ENCODE measurements at regions not wholly inside any gene's neighbourhood (a gene's known extent, or its start where the extent isn't known, plus 50 kb on each side); places are given as distances from the start of the nearest gene placed in this dataset.

DNA sequence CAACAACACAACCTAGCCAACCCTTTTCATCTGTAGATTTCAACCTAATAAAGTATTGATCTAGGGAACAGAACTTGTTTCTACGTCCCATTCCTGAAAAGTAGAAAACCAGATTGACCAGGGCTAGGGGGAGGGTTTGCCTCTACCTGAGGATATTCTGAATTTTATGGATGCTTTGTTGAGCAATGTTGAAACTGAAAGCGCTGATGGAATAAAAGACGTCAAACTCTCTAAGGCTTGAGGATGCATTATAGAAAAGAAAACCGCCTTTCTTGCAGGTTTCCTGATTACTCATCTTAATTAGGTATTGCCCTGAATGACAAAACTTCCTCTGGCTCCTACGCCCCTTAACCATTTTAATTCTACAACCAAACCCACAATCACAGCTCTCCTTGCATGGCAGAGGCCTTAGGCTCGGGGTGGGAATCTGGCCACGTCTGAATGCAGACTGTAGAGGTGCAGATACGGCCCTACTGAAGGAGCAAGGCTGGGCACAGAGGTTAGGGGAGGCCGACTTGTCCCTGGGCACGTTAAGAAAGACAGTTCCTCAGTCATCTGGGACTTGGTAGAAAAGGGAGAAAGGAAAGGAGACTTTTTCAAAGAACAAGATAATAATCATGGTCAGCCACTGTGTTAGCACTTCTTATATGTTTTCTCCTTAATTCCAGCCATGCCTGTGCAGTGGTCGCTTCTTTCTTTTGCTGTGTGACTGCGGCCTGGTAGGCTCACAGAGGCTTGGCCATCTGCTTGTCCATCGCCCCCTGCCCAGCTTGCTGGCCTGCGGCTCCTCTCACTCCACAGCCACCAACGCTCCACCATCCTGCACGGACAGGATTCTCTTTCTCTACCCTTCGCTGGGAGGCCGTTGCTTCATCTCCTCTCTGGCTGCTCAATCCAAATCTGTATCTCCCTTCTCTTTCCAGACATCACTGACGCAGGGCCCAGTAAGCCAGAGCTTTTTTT lies 209.5 kb downstream of the VAPA start:
- TF ChIP-seq, protein P1, sequence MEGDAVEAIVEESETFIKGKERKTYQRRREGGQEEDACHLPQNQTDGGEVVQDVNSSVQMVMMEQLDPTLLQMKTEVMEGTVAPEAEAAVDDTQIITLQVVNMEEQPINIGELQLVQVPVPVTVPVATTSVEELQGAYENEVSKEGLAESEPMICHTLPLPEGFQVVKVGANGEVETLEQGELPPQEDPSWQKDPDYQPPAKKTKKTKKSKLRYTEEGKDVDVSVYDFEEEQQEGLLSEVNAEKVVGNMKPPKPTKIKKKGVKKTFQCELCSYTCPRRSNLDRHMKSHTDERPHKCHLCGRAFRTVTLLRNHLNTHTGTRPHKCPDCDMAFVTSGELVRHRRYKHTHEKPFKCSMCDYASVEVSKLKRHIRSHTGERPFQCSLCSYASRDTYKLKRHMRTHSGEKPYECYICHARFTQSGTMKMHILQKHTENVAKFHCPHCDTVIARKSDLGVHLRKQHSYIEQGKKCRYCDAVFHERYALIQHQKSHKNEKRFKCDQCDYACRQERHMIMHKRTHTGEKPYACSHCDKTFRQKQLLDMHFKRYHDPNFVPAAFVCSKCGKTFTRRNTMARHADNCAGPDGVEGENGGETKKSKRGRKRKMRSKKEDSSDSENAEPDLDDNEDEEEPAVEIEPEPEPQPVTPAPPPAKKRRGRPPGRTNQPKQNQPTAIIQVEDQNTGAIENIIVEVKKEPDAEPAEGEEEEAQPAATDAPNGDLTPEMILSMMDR (IDR thresholded peaks at IDR 0.05; ENCODE audit: poor library complexity), result no peak
- no peak for TF ChIP-seq EZH2 (IDR thresholded peaks at IDR 0.05; ENCODE audit: borderline replicate concordance)
- TF ChIP-seq EZH2phosphoT487 (IDR thresholded peaks at IDR 0.05; ENCODE audit: low read depth, severe bottlenecking, unreplicated experiment), result no peak

Data from hepatocyte (in vitro differentiated cells).